ENCODE measurements at regions not wholly inside any gene's neighbourhood (a gene's known extent, or its start where the extent isn't known, plus 50 kb on each side); places are given as distances from the start of the nearest gene placed in this dataset.

- ChIA-PET CTCF (no interaction called here), POLR2A (no interaction called here)
- Mint-ChIP-seq H3K27me3 (no peaks in the 10 kb centered on the region), H3K27ac (no peak overlapping the region), H3K4me3 (no peak overlapping the region), H3K36me3 (no peaks in the 10 kb centered on the region), H3K9me3 (peaks cover 12% of the 10 kb centered on the region), H3K4me1 (ENCODE audit: low read depth) (no peaks in the 10 kb centered on the region)
- intact Hi-C loops (cut with micrococcal nuclease): no loop called here
- DNase-seq: no peak
Observed at GRCh38 chr21:16829532-16829931, 683.3 kb upstream of the CXADR start.

DNA sequence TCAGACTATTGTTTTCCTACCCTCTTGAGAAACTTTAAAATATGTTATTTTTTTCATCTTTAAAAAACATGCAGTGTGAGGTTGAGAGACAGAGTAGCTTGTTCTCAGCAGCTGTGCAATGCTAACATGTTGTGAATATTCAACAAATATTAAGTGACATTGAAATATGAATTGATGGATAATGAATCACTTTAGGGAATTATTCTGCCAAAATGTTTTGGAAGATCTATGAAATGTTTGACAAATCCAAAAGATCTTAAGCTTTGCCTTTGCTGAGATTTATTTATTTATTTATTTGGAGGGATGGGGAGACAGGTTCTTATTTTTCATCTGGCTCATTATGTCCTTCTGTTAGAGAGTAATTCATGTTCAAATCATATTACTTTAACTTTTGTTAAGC lies 680.1 kb upstream of the CXADR start:
- Mint-ChIP-seq H3K36me3 (no peaks in the 10 kb centered on the region), H3K27me3 (no peaks in the 10 kb centered on the region), H3K4me3 (no peak overlapping the region), H3K4me1 (ENCODE audit: low read depth) (no peaks in the 10 kb centered on the region), H3K9me3 (peaks cover 2% of the 10 kb centered on the region), H3K27ac (no peak overlapping the region)
- POLR2A ChIA-PET: no interaction called here
- no peak for DNase-seq
- intact Hi-C loops (cut with micrococcal nuclease): no loop called here
- CTCF ChIA-PET: no interaction called here

- ChIA-PET POLR2A (no interaction called here), CTCF (no interaction called here)
- H3K4me3 Mint-ChIP-seq: no peak overlapping the region
- no peaks in the 10 kb centered on the region for H3K27me3 Mint-ChIP-seq
- intact Hi-C loops (cut with micrococcal nuclease): no loop called here
- H3K36me3 Mint-ChIP-seq: no peaks in the 10 kb centered on the region
- no peaks in the 10 kb centered on the region for H3K9me3 Mint-ChIP-seq
- H3K4me1 Mint-ChIP-seq (ENCODE audit: low read depth): no peaks in the 10 kb centered on the region
- DNase-seq: no peak
- no peak overlapping the region for H3K27ac Mint-ChIP-seq
Observed at GRCh38 chr21:16834791-16835190, 678.1 kb upstream of the CXADR start.

DNA sequence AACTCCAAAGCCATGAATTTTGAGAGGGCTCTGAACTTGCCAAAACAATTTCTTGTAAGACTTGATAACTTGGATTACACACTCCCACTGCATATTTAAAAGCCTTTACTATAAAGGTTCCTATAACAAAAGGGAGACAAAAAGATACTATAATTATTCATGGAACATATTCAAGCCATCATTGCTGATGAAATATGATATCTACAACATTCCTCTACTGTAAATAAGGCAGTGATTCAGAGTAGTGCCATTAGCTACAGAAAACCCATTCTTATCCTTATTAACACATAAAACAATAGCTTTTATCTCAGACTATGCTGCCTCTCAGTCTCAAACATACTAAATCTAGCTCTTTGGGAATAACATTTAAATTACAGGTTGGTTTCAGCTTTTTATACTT lies 675.5 kb upstream of the CXADR start:
- ChIA-PET CTCF (no interaction called here), POLR2A (no interaction called here)
- Mint-ChIP-seq H3K27me3 (no peaks in the 10 kb centered on the region), H3K27ac (no peak overlapping the region), H3K4me1 (ENCODE audit: low read depth) (no peaks in the 10 kb centered on the region), H3K36me3 (no peaks in the 10 kb centered on the region), H3K9me3 (peaks cover 2% of the 10 kb centered on the region), H3K4me3 (no peak overlapping the region)
- no peak for DNase-seq
- intact Hi-C loops (cut with micrococcal nuclease): no loop called here

DNA sequence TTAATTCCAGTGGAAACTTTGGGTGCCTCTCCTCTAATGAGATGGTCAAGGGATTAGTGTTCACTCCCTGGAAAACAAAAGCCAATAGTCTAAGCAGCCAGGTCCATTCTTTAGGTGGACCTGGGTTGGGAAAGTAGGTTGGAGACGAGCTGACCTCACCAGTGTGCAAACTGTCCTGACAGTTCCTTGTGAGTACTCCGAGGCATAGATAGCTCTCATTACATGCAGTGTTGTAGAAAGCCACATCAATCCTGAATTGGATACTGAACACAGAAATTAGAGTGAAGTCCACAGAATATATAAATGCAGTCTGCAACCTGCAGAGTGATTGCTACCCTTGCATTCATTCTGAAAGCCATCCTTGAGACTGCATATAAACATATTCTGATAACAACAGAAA lies 675.1 kb upstream of the CXADR start:
- Mint-ChIP-seq H3K9me3 (peaks cover 2% of the 10 kb centered on the region), H3K27me3 (no peaks in the 10 kb centered on the region), H3K4me3 (no peak overlapping the region), H3K36me3 (no peaks in the 10 kb centered on the region), H3K4me1 (ENCODE audit: low read depth) (no peaks in the 10 kb centered on the region), H3K27ac (no peak overlapping the region)
- no peak for DNase-seq
- ChIA-PET CTCF (no interaction called here), POLR2A (no interaction called here)
- intact Hi-C loops (cut with micrococcal nuclease): no loop called here

- no peak overlapping the region for H3K4me3 Mint-ChIP-seq
- H3K27ac Mint-ChIP-seq: no peak overlapping the region
- ChIA-PET CTCF (no interaction called here), POLR2A (no interaction called here)
- no peak for DNase-seq
- no peaks in the 10 kb centered on the region for H3K27me3 Mint-ChIP-seq
- H3K36me3 Mint-ChIP-seq: no peaks in the 10 kb centered on the region
- H3K9me3 Mint-ChIP-seq: peaks cover 2% of the 10 kb centered on the region
- H3K4me1 Mint-ChIP-seq (ENCODE audit: low read depth): no peaks in the 10 kb centered on the region
- intact Hi-C loops (cut with micrococcal nuclease): no loop called here
Observed at GRCh38 chr21:16838331-16838730, 674.5 kb upstream of the CXADR start.

DNA sequence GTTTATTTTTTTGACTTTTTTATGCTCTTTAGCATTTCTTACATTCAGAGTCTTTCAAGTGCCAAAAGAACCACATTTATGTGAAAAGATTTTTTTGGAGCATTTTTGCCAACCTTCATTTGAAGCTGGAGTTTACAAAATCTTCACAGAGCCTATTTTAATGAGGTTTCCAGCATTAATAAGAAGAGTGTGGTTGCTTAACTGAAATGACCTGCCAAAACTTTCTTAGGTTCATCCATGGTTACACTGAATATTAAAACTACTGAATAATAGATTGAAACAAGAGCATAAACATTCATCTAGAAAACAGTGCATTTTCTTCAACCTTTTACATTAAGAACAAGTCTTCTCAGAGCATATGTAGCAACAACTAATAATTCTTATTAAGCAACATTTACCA lies 672.3 kb upstream of the CXADR start:
- Mint-ChIP-seq H3K27me3 (no peaks in the 10 kb centered on the region), H3K36me3 (no peaks in the 10 kb centered on the region), H3K9me3 (peaks cover 3% of the 10 kb centered on the region), H3K27ac (no peak overlapping the region), H3K4me3 (no peak overlapping the region), H3K4me1 (ENCODE audit: low read depth) (no peaks in the 10 kb centered on the region)
- no peak for DNase-seq
- ChIA-PET CTCF (no interaction called here), POLR2A (no interaction called here)
- intact Hi-C loops (cut with micrococcal nuclease): no loop called here

GRCh38 chr21:16841975-16842695 lies 670.7 kb upstream of the CXADR start:
- DNase-seq: no peak
- POLR2A ChIA-PET: no interaction called here
- CTCF ChIA-PET: no interaction called here
- Mint-ChIP-seq H3K27me3 (no peaks in the 10 kb centered on the region), H3K36me3 (no peaks in the 10 kb centered on the region), H3K9me3 (peaks cover 3% of the 10 kb centered on the region), H3K4me1 (ENCODE audit: low read depth) (no peaks in the 10 kb centered on the region), H3K4me3 (no peak overlapping the region), H3K27ac (no peak overlapping the region)
- intact Hi-C loops (cut with micrococcal nuclease): no loop called here

DNA sequence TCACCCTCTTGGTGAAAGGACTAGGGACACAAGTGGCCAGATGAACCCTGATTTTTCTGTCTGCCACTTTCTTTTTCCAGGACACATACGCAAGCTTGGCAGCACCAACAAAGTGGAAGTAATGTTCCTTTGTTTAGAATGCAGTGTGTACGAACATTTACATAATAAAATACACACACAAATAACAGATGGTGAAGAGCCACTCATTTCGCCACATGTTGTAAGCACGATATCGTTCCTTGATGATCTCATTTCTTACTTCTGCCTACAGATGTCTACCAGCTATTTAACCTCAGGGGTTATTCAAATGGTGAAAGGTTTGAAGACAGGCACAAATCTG lies 670.2 kb upstream of the CXADR start:
- H3K4me3 Mint-ChIP-seq: no peak overlapping the region
- POLR2A ChIA-PET: no interaction called here
- CTCF ChIA-PET: no interaction called here
- H3K27ac Mint-ChIP-seq: no peak overlapping the region
- no peaks in the 10 kb centered on the region for H3K27me3 Mint-ChIP-seq
- no peaks in the 10 kb centered on the region for H3K36me3 Mint-ChIP-seq
- peaks cover 3% of the 10 kb centered on the region for H3K9me3 Mint-ChIP-seq
- DNase-seq: no peak
- intact Hi-C loops (cut with micrococcal nuclease): no loop called here
- H3K4me1 Mint-ChIP-seq (ENCODE audit: low read depth): no peaks in the 10 kb centered on the region

GRCh38 chr21:16847211-16847610 lies 665.6 kb upstream of the CXADR start:
- Mint-ChIP-seq H3K27me3 (no peaks in the 10 kb centered on the region), H3K27ac (no peak overlapping the region), H3K4me3 (no peak overlapping the region), H3K9me3 (peaks cover 7% of the 10 kb centered on the region), H3K4me1 (ENCODE audit: low read depth) (no peaks in the 10 kb centered on the region), H3K36me3 (no peaks in the 10 kb centered on the region)
- ChIA-PET POLR2A (no interaction called here), CTCF (no interaction called here)
- intact Hi-C loops (cut with micrococcal nuclease): no loop called here
- DNase-seq: no peak

DNA sequence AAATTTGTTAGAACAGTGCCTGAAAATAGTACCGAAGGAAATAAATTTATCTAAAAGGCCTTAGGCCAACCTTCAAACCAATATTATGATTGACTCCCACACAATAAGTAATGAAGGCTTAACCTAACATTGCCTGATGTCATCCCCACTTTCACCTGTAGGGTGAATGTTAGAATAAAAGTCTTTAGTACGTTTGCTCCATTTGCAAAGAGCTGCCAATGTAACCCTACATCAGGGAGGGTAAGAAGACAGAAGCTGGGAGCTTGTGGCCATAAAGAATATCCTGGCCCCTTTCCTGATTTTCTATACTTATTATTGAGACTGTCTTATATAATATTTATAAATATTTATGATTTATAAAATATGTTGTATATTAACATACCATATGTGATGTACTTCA lies 661.8 kb upstream of the CXADR start:
- H3K4me1 Mint-ChIP-seq (ENCODE audit: low read depth): no peaks in the 10 kb centered on the region
- no peak for DNase-seq
- no peaks in the 10 kb centered on the region for H3K36me3 Mint-ChIP-seq
- CTCF ChIA-PET: no interaction called here
- POLR2A ChIA-PET: no interaction called here
- peaks cover 12% of the 10 kb centered on the region for H3K9me3 Mint-ChIP-seq
- H3K4me3 Mint-ChIP-seq: no peak overlapping the region
- intact Hi-C loops (cut with micrococcal nuclease): no loop called here
- no peak overlapping the region for H3K27ac Mint-ChIP-seq
- no peaks in the 10 kb centered on the region for H3K27me3 Mint-ChIP-seq

GRCh38 chr21:16855164-16855667 lies 657.6 kb upstream of the CXADR start:
- Mint-ChIP-seq H3K4me1 (ENCODE audit: low read depth) (no peaks in the 10 kb centered on the region), H3K27me3 (no peaks in the 10 kb centered on the region), H3K36me3 (no peaks in the 10 kb centered on the region), H3K9me3 (peaks cover 22% of the 10 kb centered on the region), H3K27ac (no peak overlapping the region), H3K4me3 (no peak overlapping the region)
- intact Hi-C loops (cut with micrococcal nuclease): no loop called here
- CTCF ChIA-PET: no interaction called here
- DNase-seq: no peak
- POLR2A ChIA-PET: no interaction called here

- H3K4me3 Mint-ChIP-seq: no peak overlapping the region
- ChIA-PET POLR2A (no interaction called here), CTCF (no interaction called here)
- H3K9me3 Mint-ChIP-seq: peaks cover 16% of the 10 kb centered on the region
- no peak for DNase-seq
- no peaks in the 10 kb centered on the region for H3K27me3 Mint-ChIP-seq
- H3K36me3 Mint-ChIP-seq: no peaks in the 10 kb centered on the region
- H3K4me1 Mint-ChIP-seq (ENCODE audit: low read depth): no peaks in the 10 kb centered on the region
- no peak overlapping the region for H3K27ac Mint-ChIP-seq
- intact Hi-C loops (cut with micrococcal nuclease): no loop called here
Observed at GRCh38 chr21:16863362-16863905, 649.4 kb upstream of the CXADR start.

All from activated CD4-positive, alpha-beta memory T cell treated with anti-CD3 and anti-CD28 coated beads for 36 hours (primary cell).